ENCODE measurements at regions not wholly inside any gene's neighbourhood (a gene's known extent, or its start where the extent isn't known, plus 50 kb on each side); places are given as distances from the start of the nearest gene placed in this dataset.
"Not testable (repeated sequence)": the region's sequence is repeated elsewhere in the genome, so short reads cannot be mapped to it uniquely, and the experiment has no call there.

GRCh38 chr10:23528419-23528818 is 89.5 kb downstream of the OTUD1 start:
- Mint-ChIP-seq H3K9me3 (no peaks in the 10 kb centered on the region), H3K4me3 (no peak overlapping the region), H3K27me3 (peaks cover 9 to 21% of the 10 kb centered on the region in 2 donors), H3K27ac (no peak overlapping the region), H3K4me1 (ENCODE audit: low read depth in 2 of 2) (no peaks in the 10 kb centered on the region), H3K36me3 (ENCODE audit: insufficient read depth) (no peaks in the 10 kb centered on the region)
- DNase-seq (no peak), ATAC-seq (replicated peaks) (no peak)

GRCh38 chr10:23529625-23530024 is 90.8 kb downstream of the OTUD1 start:
- peaks cover 9 to 21% of the 10 kb centered on the region in 2 donors for H3K27me3 Mint-ChIP-seq
- no peak overlapping the region for H3K27ac Mint-ChIP-seq
- H3K4me1 Mint-ChIP-seq (ENCODE audit: low read depth in 2 of 2) = no peaks in the 10 kb centered on the region
- DNase-seq (no peak), ATAC-seq (replicated peaks) (no peak)
- no peaks in the 10 kb centered on the region for H3K36me3 Mint-ChIP-seq (ENCODE audit: insufficient read depth)
- H3K4me3 Mint-ChIP-seq = no peak overlapping the region
- no peaks in the 10 kb centered on the region for H3K9me3 Mint-ChIP-seq

GRCh38 chr10:23530079-23530478 is 91.2 kb downstream of the OTUD1 start:
- ATAC-seq (replicated peaks) (no peak), DNase-seq (no peak)
- no peaks in the 10 kb centered on the region for H3K9me3 Mint-ChIP-seq
- no peaks in the 10 kb centered on the region for H3K4me1 Mint-ChIP-seq (ENCODE audit: low read depth in 2 of 2)
- H3K4me3 Mint-ChIP-seq = no peak overlapping the region
- no peaks in the 10 kb centered on the region for H3K36me3 Mint-ChIP-seq (ENCODE audit: insufficient read depth)
- no peak overlapping the region for H3K27ac Mint-ChIP-seq
- H3K27me3 Mint-ChIP-seq = peaks cover 9 to 21% of the 10 kb centered on the region in 2 donors

- Mint-ChIP-seq H3K27me3 (peaks cover 13 to 22% of the 10 kb centered on the region in 2 donors), H3K9me3 (no peaks in the 10 kb centered on the region), H3K27ac (no peak overlapping the region), H3K4me3 (no peak overlapping the region), H3K36me3 (ENCODE audit: insufficient read depth) (no peaks in the 10 kb centered on the region), H3K4me1 (ENCODE audit: low read depth in 2 of 2) (no peaks in the 10 kb centered on the region)
- ATAC-seq (replicated peaks) (no peak), DNase-seq (no peak)
These were observed 94.3 kb downstream of the OTUD1 start for GRCh38 chr10:23533212-23533611.

- Mint-ChIP-seq H3K36me3 (ENCODE audit: insufficient read depth) (no peaks in the 10 kb centered on the region), H3K9me3 (no peaks in the 10 kb centered on the region), H3K4me1 (ENCODE audit: low read depth in 2 of 2) (no peaks in the 10 kb centered on the region), H3K27ac (no peak overlapping the region), H3K27me3 (peaks cover 11 to 22% of the 10 kb centered on the region in 2 donors), H3K4me3 (no peak overlapping the region)
- ATAC-seq (replicated peaks) (no peak), DNase-seq (no peak)
These were observed 95.5 kb downstream of the OTUD1 start for GRCh38 chr10:23534326-23534725.

- H3K27ac Mint-ChIP-seq = no peak overlapping the region
- DNase-seq (no peak), ATAC-seq (replicated peaks) (no peak)
- H3K36me3 Mint-ChIP-seq (ENCODE audit: insufficient read depth) = no peaks in the 10 kb centered on the region
- no peaks in the 10 kb centered on the region for H3K4me1 Mint-ChIP-seq (ENCODE audit: low read depth in 2 of 2)
- H3K4me3 Mint-ChIP-seq = no peak overlapping the region
- H3K9me3 Mint-ChIP-seq = no peaks in the 10 kb centered on the region
- H3K27me3 Mint-ChIP-seq = peaks cover 11 to 22% of the 10 kb centered on the region in 2 donors
These were observed 95.9 kb downstream of the OTUD1 start for GRCh38 chr10:23534761-23535160.

- peaks cover 11 to 22% of the 10 kb centered on the region in 2 donors for H3K27me3 Mint-ChIP-seq
- peaks cover 2 to 6% of the 10 kb centered on the region in 2 donors for H3K4me1 Mint-ChIP-seq (ENCODE audit: low read depth in 2 of 2)
- no peaks in the 10 kb centered on the region for H3K36me3 Mint-ChIP-seq (ENCODE audit: insufficient read depth)
- no peaks in the 10 kb centered on the region for H3K9me3 Mint-ChIP-seq
- H3K4me3 Mint-ChIP-seq = no peak overlapping the region
- H3K27ac Mint-ChIP-seq = no peak overlapping the region
- no peak for ATAC-seq (replicated peaks)
- no peak for DNase-seq
These were observed 96.5 kb downstream of the OTUD1 start for GRCh38 chr10:23535381-23535780.

- no peak overlapping the region for H3K27ac Mint-ChIP-seq
- no peaks in the 10 kb centered on the region for H3K36me3 Mint-ChIP-seq (ENCODE audit: insufficient read depth)
- DNase-seq = no peak
- no peak for ATAC-seq (replicated peaks)
- H3K9me3 Mint-ChIP-seq = no peaks in the 10 kb centered on the region
- no peak overlapping the region for H3K4me3 Mint-ChIP-seq
- peaks cover 2 to 12% of the 10 kb centered on the region in 2 donors for H3K27me3 Mint-ChIP-seq
- peaks cover 2 to 7% of the 10 kb centered on the region in 2 donors for H3K4me1 Mint-ChIP-seq (ENCODE audit: low read depth in 2 of 2)
These were observed 100.1 kb downstream of the OTUD1 start for GRCh38 chr10:23538968-23539367.

GRCh38 chr10:23540401-23541030 is 101.6 kb downstream of the OTUD1 start:
- peaks cover 2 to 7% of the 10 kb centered on the region in 2 donors for H3K4me1 Mint-ChIP-seq (ENCODE audit: low read depth in 2 of 2)
- H3K36me3 Mint-ChIP-seq (ENCODE audit: insufficient read depth) = no peaks in the 10 kb centered on the region
- H3K9me3 Mint-ChIP-seq = no peaks in the 10 kb centered on the region
- peak overlapping the region in 1 of 2 donors; percentile 50 for H3K27ac Mint-ChIP-seq
- peaks cover 11 to 15% of the 10 kb centered on the region in 2 donors for H3K27me3 Mint-ChIP-seq
- no peak for ATAC-seq (replicated peaks)
- DNase-seq = no peak
- no peak overlapping the region for H3K4me3 Mint-ChIP-seq

- DNase-seq (no peak), ATAC-seq (replicated peaks) (no peak)
- H3K4me3 Mint-ChIP-seq = no peak overlapping the region
- H3K36me3 Mint-ChIP-seq (ENCODE audit: insufficient read depth) = no peaks in the 10 kb centered on the region
- H3K27ac Mint-ChIP-seq = no peak overlapping the region
- peaks cover 5 to 17% of the 10 kb centered on the region in 2 donors for H3K27me3 Mint-ChIP-seq
- H3K4me1 Mint-ChIP-seq (ENCODE audit: low read depth in 2 of 2) = peaks cover 2 to 7% of the 10 kb centered on the region in 2 donors
- H3K9me3 Mint-ChIP-seq = no peaks in the 10 kb centered on the region
These were observed 105.0 kb downstream of the OTUD1 start for GRCh38 chr10:23543691-23544380.

- not testable (repeated sequence) for ATAC-seq (replicated peaks); H3K27ac Mint-ChIP-seq; DNase-seq; H3K36me3 Mint-ChIP-seq (ENCODE audit: insufficient read depth); H3K4me3 Mint-ChIP-seq; H3K4me1 Mint-ChIP-seq (ENCODE audit: low read depth in 2 of 2); H3K9me3 Mint-ChIP-seq
- H3K27me3 Mint-ChIP-seq = peaks cover 5 to 17% of the 10 kb centered on the region in 2 donors
These were observed 107.0 kb downstream of the OTUD1 start for GRCh38 chr10:23545866-23546265.

- H3K4me1 Mint-ChIP-seq (ENCODE audit: low read depth in 2 of 2) = no peaks in the 10 kb centered on the region
- H3K4me3 Mint-ChIP-seq = no peak overlapping the region
- H3K9me3 Mint-ChIP-seq = peaks cover 6 to 7% of the 10 kb centered on the region in 2 donors
- H3K27me3 Mint-ChIP-seq = peaks cover 0 to 11% of the 10 kb centered on the region in 2 donors
- no peaks in the 10 kb centered on the region for H3K36me3 Mint-ChIP-seq (ENCODE audit: insufficient read depth)
- ATAC-seq (replicated peaks) (no peak), DNase-seq (no peak)
- H3K27ac Mint-ChIP-seq = no peak overlapping the region
These were observed 118.0 kb downstream of the OTUD1 start for GRCh38 chr10:23556727-23557440.

- DNase-seq (no peak), ATAC-seq (replicated peaks) (no peak)
- no peak overlapping the region for H3K27ac Mint-ChIP-seq
- no peak overlapping the region for H3K4me3 Mint-ChIP-seq
- no peaks in the 10 kb centered on the region for H3K36me3 Mint-ChIP-seq (ENCODE audit: insufficient read depth)
- peaks cover 7% of the 10 kb centered on the region in 2 donors for H3K9me3 Mint-ChIP-seq
- H3K27me3 Mint-ChIP-seq = peaks cover 6 to 18% of the 10 kb centered on the region in 2 donors
- no peaks in the 10 kb centered on the region for H3K4me1 Mint-ChIP-seq (ENCODE audit: low read depth in 2 of 2)
These were observed 118.9 kb downstream of the OTUD1 start for GRCh38 chr10:23557777-23558176.

Measured in effector memory CD8-positive, alpha-beta T cell (primary cell).